ENCODE measurements at regions not wholly inside any gene's neighbourhood (a gene's known extent, or its start where the extent isn't known, plus 50 kb on each side); places are given as distances from the start of the nearest gene placed in this dataset.

- WGBS, 2 donors (ENCODE audit: extremely low coverage in 2 of 2, insufficient read length in 2 of 2, insufficient replicate concordance in 1 of 2), result no CpG with 5 or more reads among the region's 2 CpGs
- H3K23ac ChIP-seq (ENCODE audit: low read depth, low read length, poor library complexity), result no peak overlapping the region
These were observed 146.0 kb downstream of the MIS18A start for GRCh38 chr21:32132881-32133280.

GRCh38 chr21:32132409-32132808 lies 146.4 kb downstream of the MIS18A start:
- H3K23ac ChIP-seq (ENCODE audit: low read depth, low read length, poor library complexity), result no peak overlapping the region
- no peak overlapping the region for H3K18ac ChIP-seq (ENCODE audit: low read length)
- H2BK120ac ChIP-seq (ENCODE audit: low read depth, low read length), result no peak overlapping the region
- no peak overlapping the region for H2BK12ac ChIP-seq (ENCODE audit: low read length)
- H2AFZ ChIP-seq (ENCODE audit: low read length), result no peak overlapping the region
- no peak overlapping the region for H3K4me2 ChIP-seq (ENCODE audit: insufficient read depth, low read length, poor library complexity, severe bottlenecking)
- DNase-seq (ENCODE audit: low spot score), result no peak
- no peak overlapping the region for H4K8ac ChIP-seq (ENCODE audit: low read depth, low read length)
- no peak overlapping the region for H3K27ac ChIP-seq (replicated peaks; ENCODE audit: low read length)
- no peak overlapping the region for H3K14ac ChIP-seq (ENCODE audit: low read length)
- no peak overlapping the region for H2BK5ac ChIP-seq (ENCODE audit: low read length)
- H2AK5ac ChIP-seq (ENCODE audit: low read depth, low read length), result no peak overlapping the region
- H3K4me1 ChIP-seq (ENCODE audit: control insufficient read depth in 2 of 2, insufficient read depth in 1 of 2, low read depth in 1 of 2, low read length in 2 of 2), result no peaks in the 10 kb centered on the region
- H2BK15ac ChIP-seq (ENCODE audit: low read length), result no peak overlapping the region
- H4K91ac ChIP-seq (ENCODE audit: low read depth, low read length, poor library complexity), result no peak overlapping the region
- H3K4ac ChIP-seq (ENCODE audit: low read length), result no peak overlapping the region
- H3K79me1 ChIP-seq (ENCODE audit: low read depth, low read length), result no peaks in the 10 kb centered on the region
- no peaks in the 10 kb centered on the region for H3K27me3 ChIP-seq (ENCODE audit: control insufficient read depth in 3 of 3, insufficient read depth in 3 of 3, low read depth in 1 of 3, low read length in 3 of 3)
- no peaks in the 10 kb centered on the region for H3K36me3 ChIP-seq (replicated peaks in 1 of 2; ENCODE audit: control insufficient read depth in 2 of 2, insufficient read depth in 2 of 2, low read length in 2 of 2)
- H3K4me3 ChIP-seq (ENCODE audit: low read length in 2 of 2), result no peak overlapping the region
- H3K9ac ChIP-seq (ENCODE audit: low read depth, low read length, poor library complexity), result no peak overlapping the region
- peaks cover 0 to 5% of the 10 kb centered on the region in 2 donors for H3K9me3 ChIP-seq (replicated peaks in 1 of 2; ENCODE audit: control insufficient read depth in 2 of 2, insufficient read depth in 1 of 2, low read depth in 1 of 2, low read length in 2 of 2)
- WGBS, 2 donors (ENCODE audit: extremely low coverage in 2 of 2, insufficient read length in 2 of 2, insufficient replicate concordance in 1 of 2), result no CpG with 5 or more reads among the region's 3 CpGs

More at GRCh38 chr21:32132881-32133280, 146.0 kb downstream of the MIS18A start:
- H2BK15ac ChIP-seq (ENCODE audit: low read length), result no peak overlapping the region
- DNase-seq (ENCODE audit: low spot score), result no peak
- H2BK5ac ChIP-seq (ENCODE audit: low read length), result no peak overlapping the region
- H2BK12ac ChIP-seq (ENCODE audit: low read length), result no peak overlapping the region
- H4K8ac ChIP-seq (ENCODE audit: low read depth, low read length), result no peak overlapping the region
- no peak overlapping the region for H3K27ac ChIP-seq (replicated peaks; ENCODE audit: low read length)
- H2AK5ac ChIP-seq (ENCODE audit: low read depth, low read length), result no peak overlapping the region
- no peak overlapping the region for H3K4me3 ChIP-seq (ENCODE audit: low read length in 2 of 2)
- no peak overlapping the region for H2BK120ac ChIP-seq (ENCODE audit: low read depth, low read length)
- no peak overlapping the region for H2AFZ ChIP-seq (ENCODE audit: low read length)
- H3K4me1 ChIP-seq (ENCODE audit: control insufficient read depth in 2 of 2, insufficient read depth in 1 of 2, low read depth in 1 of 2, low read length in 2 of 2), result no peaks in the 10 kb centered on the region
- H3K79me1 ChIP-seq (ENCODE audit: low read depth, low read length), result no peaks in the 10 kb centered on the region
- H3K36me3 ChIP-seq (replicated peaks in 1 of 2; ENCODE audit: control insufficient read depth in 2 of 2, insufficient read depth in 2 of 2, low read length in 2 of 2), result no peaks in the 10 kb centered on the region
- H3K14ac ChIP-seq (ENCODE audit: low read length), result no peak overlapping the region
- no peak overlapping the region for H3K9ac ChIP-seq (ENCODE audit: low read depth, low read length, poor library complexity)
- H4K91ac ChIP-seq (ENCODE audit: low read depth, low read length, poor library complexity), result no peak overlapping the region
- no peak overlapping the region for H3K4ac ChIP-seq (ENCODE audit: low read length)
- no peaks in the 10 kb centered on the region for H3K27me3 ChIP-seq (ENCODE audit: control insufficient read depth in 3 of 3, insufficient read depth in 3 of 3, low read depth in 1 of 3, low read length in 3 of 3)
- no peak overlapping the region for H3K18ac ChIP-seq (ENCODE audit: low read length)
- peaks cover 0 to 7% of the 10 kb centered on the region in 2 donors for H3K9me3 ChIP-seq (replicated peaks in 1 of 2; ENCODE audit: control insufficient read depth in 2 of 2, insufficient read depth in 1 of 2, low read depth in 1 of 2, low read length in 2 of 2)
- no peak overlapping the region for H3K4me2 ChIP-seq (ENCODE audit: insufficient read depth, low read length, poor library complexity, severe bottlenecking)

GRCh38 chr21:32131960-32132359 lies 146.9 kb downstream of the MIS18A start:
- Histone ChIP-seq H4K91ac (ENCODE audit: low read depth, low read length, poor library complexity) (no peak overlapping the region), H3K4me2 (ENCODE audit: insufficient read depth, low read length, poor library complexity, severe bottlenecking) (no peak overlapping the region), H3K23ac (ENCODE audit: low read depth, low read length, poor library complexity) (no peak overlapping the region), H3K9ac (ENCODE audit: low read depth, low read length, poor library complexity) (no peak overlapping the region), H3K9me3 (replicated peaks in 1 of 2; ENCODE audit: control insufficient read depth in 2 of 2, insufficient read depth in 1 of 2, low read depth in 1 of 2, low read length in 2 of 2) (peaks cover 0 to under 1% of the 10 kb centered on the region in 2 donors), H2BK12ac (ENCODE audit: low read length) (no peak overlapping the region), H3K18ac (ENCODE audit: low read length) (no peak overlapping the region), H2BK5ac (ENCODE audit: low read length) (no peak overlapping the region), H3K27ac (replicated peaks; ENCODE audit: low read length) (no peak overlapping the region), H3K4ac (ENCODE audit: low read length) (no peak overlapping the region), H3K4me1 (ENCODE audit: control insufficient read depth in 2 of 2, insufficient read depth in 1 of 2, low read depth in 1 of 2, low read length in 2 of 2) (no peaks in the 10 kb centered on the region), H2BK120ac (ENCODE audit: low read depth, low read length) (no peak overlapping the region), H3K4me3 (ENCODE audit: low read length in 2 of 2) (no peak overlapping the region), H4K8ac (ENCODE audit: low read depth, low read length) (no peak overlapping the region), H2AK5ac (ENCODE audit: low read depth, low read length) (no peak overlapping the region), H3K79me1 (ENCODE audit: low read depth, low read length) (no peaks in the 10 kb centered on the region), H2AFZ (ENCODE audit: low read length) (no peak overlapping the region), H3K36me3 (replicated peaks in 1 of 2; ENCODE audit: control insufficient read depth in 2 of 2, insufficient read depth in 2 of 2, low read length in 2 of 2) (no peaks in the 10 kb centered on the region), H3K14ac (ENCODE audit: low read length) (no peak overlapping the region), H2BK15ac (ENCODE audit: low read length) (no peak overlapping the region), H3K27me3 (ENCODE audit: control insufficient read depth in 3 of 3, insufficient read depth in 3 of 3, low read depth in 1 of 3, low read length in 3 of 3) (no peaks in the 10 kb centered on the region)
- no peak for DNase-seq (ENCODE audit: low spot score)
- WGBS, 2 donors (ENCODE audit: extremely low coverage in 2 of 2, insufficient read length in 2 of 2, insufficient replicate concordance in 1 of 2), result no CpG with 5 or more reads among the region's 5 CpGs

GRCh38 chr21:32131164-32131563 lies 147.7 kb downstream of the MIS18A start:
- H3K18ac ChIP-seq (ENCODE audit: low read length), result no peak overlapping the region
- H3K9me3 ChIP-seq (replicated peaks in 1 of 2; ENCODE audit: control insufficient read depth in 2 of 2, insufficient read depth in 1 of 2, low read depth in 1 of 2, low read length in 2 of 2), result no peaks in the 10 kb centered on the region
- no peak overlapping the region for H3K23ac ChIP-seq (ENCODE audit: low read depth, low read length, poor library complexity)
- no peak overlapping the region for H3K4me2 ChIP-seq (ENCODE audit: insufficient read depth, low read length, poor library complexity, severe bottlenecking)
- no peak overlapping the region for H2BK15ac ChIP-seq (ENCODE audit: low read length)
- no CpG with 5 or more reads among the region's 7 CpGs for WGBS, 2 donors (ENCODE audit: extremely low coverage in 2 of 2, insufficient read length in 2 of 2, insufficient replicate concordance in 1 of 2)
- no peak overlapping the region for H3K4ac ChIP-seq (ENCODE audit: low read length)
- no peaks in the 10 kb centered on the region for H3K27me3 ChIP-seq (ENCODE audit: control insufficient read depth in 3 of 3, insufficient read depth in 3 of 3, low read depth in 1 of 3, low read length in 3 of 3)
- H3K4me3 ChIP-seq (ENCODE audit: low read length in 2 of 2), result no peak overlapping the region
- H3K79me1 ChIP-seq (ENCODE audit: low read depth, low read length), result no peaks in the 10 kb centered on the region
- no peak overlapping the region for H2BK12ac ChIP-seq (ENCODE audit: low read length)
- no peak overlapping the region for H2BK120ac ChIP-seq (ENCODE audit: low read depth, low read length)
- H2BK5ac ChIP-seq (ENCODE audit: low read length), result no peak overlapping the region
- no peak overlapping the region for H2AFZ ChIP-seq (ENCODE audit: low read length)
- H4K8ac ChIP-seq (ENCODE audit: low read depth, low read length), result no peak overlapping the region
- H3K4me1 ChIP-seq (ENCODE audit: control insufficient read depth in 2 of 2, insufficient read depth in 1 of 2, low read depth in 1 of 2, low read length in 2 of 2), result no peaks in the 10 kb centered on the region
- H3K14ac ChIP-seq (ENCODE audit: low read length), result no peak overlapping the region
- no peaks in the 10 kb centered on the region for H3K36me3 ChIP-seq (replicated peaks in 1 of 2; ENCODE audit: control insufficient read depth in 2 of 2, insufficient read depth in 2 of 2, low read length in 2 of 2)
- H4K91ac ChIP-seq (ENCODE audit: low read depth, low read length, poor library complexity), result no peak overlapping the region
- H3K9ac ChIP-seq (ENCODE audit: low read depth, low read length, poor library complexity), result no peak overlapping the region
- H3K27ac ChIP-seq (replicated peaks; ENCODE audit: low read length), result no peak overlapping the region
- no peak for DNase-seq (ENCODE audit: low spot score)
- H2AK5ac ChIP-seq (ENCODE audit: low read depth, low read length), result no peak overlapping the region
